HFFc6 (cell line): ENCODE measurements at regions not wholly inside any gene's neighbourhood (a gene's known extent, or its start where the extent isn't known, plus 50 kb on each side); places are given as distances from the start of the nearest gene placed in this dataset.
A peak's percentile ranks its signal among the peaks of the same experiment; 100 is the strongest.

ENCODE experiments used
- DNase-seq: peaks from one replicate; pipeline ENCODE4 v3.0.0-alpha.2; 2018
- H3K27ac Mint-ChIP-seq: 2 replicates; pipeline ENCODE4 v1.8.0; 2020; ENCODE audit warnings: mild to moderate bottlenecking, mixed read lengths
- H3K27me3 Mint-ChIP-seq: 2 replicates; pipeline ENCODE4 v1.8.0; 2021; ENCODE audit warnings: mild to moderate bottlenecking, moderate library complexity, mixed read lengths; ENCODE audit not compliant: insufficient read depth
- H3K36me3 Mint-ChIP-seq: 2 replicates; pipeline ENCODE4 v1.8.0; 2021; ENCODE audit warnings: low read depth, mixed read lengths
- H3K4me1 Mint-ChIP-seq: 2 replicates; pipeline ENCODE4 v1.8.0; 2020; ENCODE audit warnings: low read depth, mixed read lengths
- H3K4me3 Mint-ChIP-seq: 2 replicates; pipeline ENCODE4 v1.8.0; 2020; ENCODE audit warnings: mild to moderate bottlenecking, moderate library complexity, mixed read lengths
- H3K9me3 Mint-ChIP-seq: 2 replicates; pipeline ENCODE4 v1.8.0; 2020; ENCODE audit warnings: mild to moderate bottlenecking, mixed read lengths
- TF ChIP-seq, protein P1 (sequence below): fragments of 200-600 bp; sonication (generic); IDR thresholded peaks from 2 replicates; pipeline ENCODE4 v1.5.0; 2021; ENCODE audit warnings: antibody characterized with exemption, mild to moderate bottlenecking

DNA sequence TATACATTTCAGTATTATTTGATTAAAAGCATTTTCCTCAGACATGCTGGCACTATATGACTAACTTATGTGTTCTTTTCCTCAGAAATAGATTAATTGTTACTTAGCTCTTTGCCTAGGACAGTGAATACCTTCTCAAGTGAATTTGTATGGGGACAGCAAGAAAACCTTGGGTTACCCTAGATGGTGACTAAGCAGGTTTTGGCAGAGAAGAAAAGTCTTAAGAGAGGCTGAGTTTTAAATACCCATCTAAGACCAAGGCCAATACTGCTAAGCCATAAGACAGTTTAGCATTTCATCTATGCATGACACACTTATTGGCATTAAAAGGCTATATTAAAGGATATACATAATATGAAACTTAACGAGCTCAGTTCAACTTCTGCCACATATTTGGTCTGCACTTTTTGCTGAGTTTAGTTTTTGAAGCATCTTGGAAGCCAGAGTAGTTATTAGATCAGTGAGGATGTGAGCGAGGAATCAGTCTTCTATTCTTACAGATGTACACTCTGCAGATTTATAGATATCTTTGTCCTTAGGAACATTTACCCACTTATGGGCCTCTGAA is 54.6 kb upstream of the FAM3C start:
- H3K4me3 Mint-ChIP-seq = no peak overlapping the region
- no peaks in the 10 kb centered on the region for H3K36me3 Mint-ChIP-seq
- no peaks in the 10 kb centered on the region for H3K9me3 Mint-ChIP-seq
- no peak for DNase-seq
- H3K27ac Mint-ChIP-seq = no peak overlapping the region
- peaks cover 5% of the 10 kb centered on the region for H3K27me3 Mint-ChIP-seq
- TF ChIP-seq, protein P1, sequence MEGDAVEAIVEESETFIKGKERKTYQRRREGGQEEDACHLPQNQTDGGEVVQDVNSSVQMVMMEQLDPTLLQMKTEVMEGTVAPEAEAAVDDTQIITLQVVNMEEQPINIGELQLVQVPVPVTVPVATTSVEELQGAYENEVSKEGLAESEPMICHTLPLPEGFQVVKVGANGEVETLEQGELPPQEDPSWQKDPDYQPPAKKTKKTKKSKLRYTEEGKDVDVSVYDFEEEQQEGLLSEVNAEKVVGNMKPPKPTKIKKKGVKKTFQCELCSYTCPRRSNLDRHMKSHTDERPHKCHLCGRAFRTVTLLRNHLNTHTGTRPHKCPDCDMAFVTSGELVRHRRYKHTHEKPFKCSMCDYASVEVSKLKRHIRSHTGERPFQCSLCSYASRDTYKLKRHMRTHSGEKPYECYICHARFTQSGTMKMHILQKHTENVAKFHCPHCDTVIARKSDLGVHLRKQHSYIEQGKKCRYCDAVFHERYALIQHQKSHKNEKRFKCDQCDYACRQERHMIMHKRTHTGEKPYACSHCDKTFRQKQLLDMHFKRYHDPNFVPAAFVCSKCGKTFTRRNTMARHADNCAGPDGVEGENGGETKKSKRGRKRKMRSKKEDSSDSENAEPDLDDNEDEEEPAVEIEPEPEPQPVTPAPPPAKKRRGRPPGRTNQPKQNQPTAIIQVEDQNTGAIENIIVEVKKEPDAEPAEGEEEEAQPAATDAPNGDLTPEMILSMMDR = no peak
- H3K4me1 Mint-ChIP-seq = peaks cover 42% of the 10 kb centered on the region

DNA sequence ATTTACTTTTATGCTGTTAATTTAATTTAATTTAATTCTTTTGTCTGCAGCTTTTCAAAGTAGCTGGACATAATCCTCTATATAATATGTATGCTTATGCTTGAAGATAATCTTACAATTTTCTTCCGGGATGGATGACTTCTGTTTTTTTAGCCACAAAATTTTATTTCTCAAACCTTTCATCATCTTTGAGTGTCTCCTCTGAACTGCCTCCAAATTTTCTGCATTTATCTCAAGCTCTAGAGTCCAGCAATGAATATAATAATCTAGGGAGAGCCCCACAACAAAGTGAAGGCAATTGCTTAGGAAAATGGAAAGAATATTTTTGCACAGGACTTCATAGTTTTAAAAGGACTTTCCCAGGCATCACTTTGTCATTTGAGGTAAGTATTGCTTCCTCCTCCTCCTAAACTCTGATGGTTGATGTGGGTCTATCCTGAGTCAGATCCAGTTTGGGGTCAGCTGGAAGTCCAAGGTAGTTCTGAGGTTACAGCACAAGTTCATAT is 53.7 kb upstream of the FAM3C start:
- H3K27me3 Mint-ChIP-seq = peaks cover 5% of the 10 kb centered on the region
- H3K4me1 Mint-ChIP-seq = peaks cover 42% of the 10 kb centered on the region
- TF ChIP-seq, protein P1 = no peak
- no peaks in the 10 kb centered on the region for H3K36me3 Mint-ChIP-seq
- DNase-seq = no peak
- H3K4me3 Mint-ChIP-seq = no peak overlapping the region
- H3K9me3 Mint-ChIP-seq = no peaks in the 10 kb centered on the region
- no peak overlapping the region for H3K27ac Mint-ChIP-seq

DNA sequence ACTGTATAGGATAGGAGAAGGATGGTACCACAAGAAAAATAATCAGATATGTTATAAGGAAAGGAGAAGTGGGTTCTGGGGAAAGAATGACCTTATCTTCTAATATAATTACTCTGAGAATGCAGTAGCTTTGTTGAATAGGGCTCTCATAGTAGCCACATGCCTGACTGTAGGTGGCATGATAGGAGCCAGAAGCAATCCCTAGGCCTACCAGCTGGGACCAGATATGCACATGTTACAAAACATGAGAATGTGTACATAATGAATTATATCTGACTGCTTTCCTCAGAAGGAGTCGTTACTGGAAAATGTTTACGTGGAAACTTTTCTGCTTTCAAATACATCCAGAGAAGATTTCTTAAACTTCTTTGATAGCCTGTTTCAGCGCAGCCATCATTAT is 53.2 kb upstream of the FAM3C start:
- DNase-seq = peak; percentile 18
- no peaks in the 10 kb centered on the region for H3K9me3 Mint-ChIP-seq
- no peak overlapping the region for H3K4me3 Mint-ChIP-seq
- H3K4me1 Mint-ChIP-seq = peaks cover 42% of the 10 kb centered on the region
- TF ChIP-seq, protein P1 = no peak
- H3K36me3 Mint-ChIP-seq = no peaks in the 10 kb centered on the region
- no peak overlapping the region for H3K27ac Mint-ChIP-seq
- peaks cover 4% of the 10 kb centered on the region for H3K27me3 Mint-ChIP-seq

DNA sequence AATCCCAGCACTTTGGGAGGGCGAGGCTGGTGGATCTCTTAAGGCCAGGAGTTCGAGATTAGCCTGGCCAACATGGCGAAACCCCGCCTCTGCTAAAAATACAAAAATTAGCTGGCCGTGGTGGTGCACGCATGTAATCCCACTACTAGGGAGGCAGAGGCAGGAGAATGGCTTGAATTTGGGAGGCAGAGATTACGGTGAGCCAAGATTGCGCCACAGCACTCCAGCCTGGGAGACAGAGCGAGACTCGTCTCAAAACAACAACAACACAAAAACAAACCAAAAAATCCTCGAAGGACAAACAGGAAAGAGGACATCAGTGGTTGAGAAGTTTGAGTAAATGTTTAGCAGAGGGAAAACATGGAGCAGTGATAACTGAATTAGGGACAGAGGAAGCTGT is 52.3 kb upstream of the FAM3C start:
- TF ChIP-seq, protein P1 = no peak
- Mint-ChIP-seq H3K4me1 (peaks cover 42% of the 10 kb centered on the region), H3K36me3 (no peaks in the 10 kb centered on the region), H3K27ac (no peak overlapping the region; the same call in 1 of the 2 replicates), H3K4me3 (no peak overlapping the region), H3K9me3 (no peaks in the 10 kb centered on the region), H3K27me3 (peaks cover 3% of the 10 kb centered on the region; the same call in 1 of the 2 replicates)
- DNase-seq = no peak

DNA sequence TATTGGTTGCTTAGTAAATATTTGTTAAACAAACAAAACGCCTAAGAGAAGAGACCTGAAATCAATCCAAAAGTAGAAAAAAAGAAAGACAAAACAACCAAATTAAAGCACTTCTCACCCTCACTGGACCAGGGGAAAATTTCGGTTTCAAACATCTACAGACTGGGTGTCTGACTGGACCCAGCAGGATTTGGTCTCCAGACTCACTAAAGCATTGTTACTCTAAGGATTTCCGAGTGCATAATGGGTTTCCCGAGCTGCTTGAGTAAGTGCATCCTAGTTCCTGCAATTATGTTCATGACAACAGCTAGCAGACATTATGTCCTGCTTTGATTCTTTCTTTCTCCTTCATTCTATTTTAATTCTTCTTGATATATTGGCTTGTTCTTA is 51.8 kb upstream of the FAM3C start:
- Mint-ChIP-seq H3K4me3 (peak overlapping the region; percentile 58), H3K4me1 (peaks cover 42% of the 10 kb centered on the region), H3K27ac (peak overlapping the region; percentile 64; the same call in 1 of the 2 replicates), H3K36me3 (no peaks in the 10 kb centered on the region), H3K9me3 (no peaks in the 10 kb centered on the region), H3K27me3 (peaks cover 3% of the 10 kb centered on the region; the same call in 1 of the 2 replicates)
- TF ChIP-seq, protein P1 = no peak
- DNase-seq = no peak
